ENCODE measurements at regions not wholly inside any gene's neighbourhood (a gene's known extent, or its start where the extent isn't known, plus 50 kb on each side); places are given as distances from the start of the nearest gene placed in this dataset.
A peak's percentile ranks its signal among the peaks of the same experiment; 100 is the strongest.

GRCh38 chr3:104575634-104576033 lies 791.1 kb upstream of the ALCAM start:
- DNase-seq (ENCODE audit: low read depth in 2 of 2) = no peak

GRCh38 chr3:104578558-104578957 lies 788.2 kb upstream of the ALCAM start:
- no peak overlapping the region for H3K4me3 ChIP-seq (replicated peaks in 1 of 2; ENCODE audit: low read depth in 2 of 2, low read length in 2 of 2)
- no peak for TF ChIP-seq CTCF (IDR thresholded peaks at IDR 0.05; ENCODE audit: low read depth, low read length)
- DNase-seq (ENCODE audit: low read depth in 2 of 2) = no peak

More at GRCh38 chr3:104575634-104576033, 791.1 kb upstream of the ALCAM start:
- TF ChIP-seq CTCF (IDR thresholded peaks at IDR 0.05; ENCODE audit: low read depth, low read length) = no peak
- no peak overlapping the region for H3K4me3 ChIP-seq (replicated peaks in 1 of 2; ENCODE audit: low read depth in 2 of 2, low read length in 2 of 2)

GRCh38 chr3:104582092-104582491 lies 784.6 kb upstream of the ALCAM start:
- H3K4me3 ChIP-seq (replicated peaks in 1 of 2; ENCODE audit: low read depth in 2 of 2, low read length in 2 of 2) = no peak overlapping the region
- TF ChIP-seq CTCF (IDR thresholded peaks at IDR 0.05; ENCODE audit: low read depth, low read length) = no peak
- peak in 1 of 2 donors; percentile 17 for DNase-seq (ENCODE audit: low read depth in 2 of 2)

- no peak for TF ChIP-seq CTCF (IDR thresholded peaks at IDR 0.05; ENCODE audit: low read depth, low read length)
- no peak overlapping the region for H3K4me3 ChIP-seq (replicated peaks in 1 of 2; ENCODE audit: low read depth in 2 of 2, low read length in 2 of 2)
- peak; percentile 43 to 71 for DNase-seq (ENCODE audit: low read depth in 2 of 2)
Observed at GRCh38 chr3:104584682-104585081, 782.0 kb upstream of the ALCAM start.

- no peak for DNase-seq (ENCODE audit: low read depth in 2 of 2)
- no peak for TF ChIP-seq CTCF (IDR thresholded peaks at IDR 0.05; ENCODE audit: low read depth, low read length)
- H3K4me3 ChIP-seq (replicated peaks in 1 of 2; ENCODE audit: low read depth in 2 of 2, low read length in 2 of 2) = no peak overlapping the region
Observed at GRCh38 chr3:104586344-104586743, 780.4 kb upstream of the ALCAM start.

GRCh38 chr3:104588442-104588841 lies 778.3 kb upstream of the ALCAM start:
- no peak overlapping the region for H3K4me3 ChIP-seq (replicated peaks in 1 of 2; ENCODE audit: low read depth in 2 of 2, low read length in 2 of 2)
- no peak for TF ChIP-seq CTCF (IDR thresholded peaks at IDR 0.05; ENCODE audit: low read depth, low read length)
- DNase-seq (ENCODE audit: low read depth in 2 of 2) = no peak

GRCh38 chr3:104591776-104592175 lies 774.9 kb upstream of the ALCAM start:
- no peak overlapping the region for H3K4me3 ChIP-seq (replicated peaks in 1 of 2; ENCODE audit: low read depth in 2 of 2, low read length in 2 of 2)
- no peak for DNase-seq (ENCODE audit: low read depth in 2 of 2)
- no peak for TF ChIP-seq CTCF (IDR thresholded peaks at IDR 0.05; ENCODE audit: low read depth, low read length)
